Common myeloid progenitor, CD34-positive (primary cell): ENCODE measurements at regions not wholly inside any gene's neighbourhood (a gene's known extent, or its start where the extent isn't known, plus 50 kb on each side); places are given as distances from the start of the nearest gene placed in this dataset.

Experiments
- CTCF ChIA-PET: fragments of 350-600 bp; sonication (Branson Sonifier 250); formaldehyde crosslinking; loops from one replicate; lab custom pipeline; 2021; ENCODE audit warnings: antibody characterized with exemption; lab: Charles Lee
- POLR2A ChIA-PET: fragments of 350-600 bp; sonication (Branson Sonifier 250); formaldehyde crosslinking; loops from one replicate; lab custom pipeline; 2021; ENCODE audit warnings: antibody characterized with exemption; lab: Charles Lee
- DNase-seq, 3 donors: peaks; one replicate each; pipeline versions ENCODE4 v3.0.0 to v3.0.0-alpha.2; 2013
- H3K27ac ChIP-seq, 2 experiments: 1 replicate in 1 of 2; 2 replicates in 1 of 2; pipeline ENCODE4 v1.7.0; 2013; ENCODE audit warnings: inconsistent platforms in 2 of 2, low read length in 2 of 2, mild to moderate bottlenecking in 2 of 2, low read depth in 1 of 2, moderate library complexity in 1 of 2; ENCODE audit not compliant: severe bottlenecking in 2 of 2, insufficient read depth in 1 of 2, poor library complexity in 1 of 2
- H3K27me3 ChIP-seq, 5 experiments: replicated peaks in 2 of 5; 1 replicate in 3 of 5; 2 replicates in 2 of 5; pipeline versions ENCODE4 v1.6.1 to v1.7.0; 2013; ENCODE audit warnings: low read length in 4 of 5, mild to moderate bottlenecking in 2 of 5, moderate library complexity in 2 of 5, inconsistent platforms in 1 of 5; ENCODE audit not compliant: insufficient read depth in 5 of 5, control insufficient read depth in 4 of 5
- H3K36me3 ChIP-seq, 4 experiments: 1 replicate in 2 of 4; 2 replicates in 2 of 4; pipeline versions ENCODE4 v1.6.1 to v1.7.0; 2013; ENCODE audit warnings: low read length in 3 of 4, control low read depth in 1 of 4, mild to moderate bottlenecking in 1 of 4; ENCODE audit not compliant: control insufficient read depth in 4 of 4, insufficient read depth in 4 of 4
- H3K4me1 ChIP-seq, 4 experiments: 1 replicate in 3 of 4; 2 replicates in 1 of 4; pipeline versions ENCODE4 v1.6.1 to v1.7.1; 2013; ENCODE audit warnings: low read length in 3 of 4, mild to moderate bottlenecking in 3 of 4, control low read depth in 1 of 4, inconsistent platforms in 1 of 4, moderate library complexity in 1 of 4; ENCODE audit not compliant: control insufficient read depth in 4 of 4, insufficient read depth in 4 of 4; ENCODE audit errors: control extremely low read depth in 1 of 4
- H3K4me3 ChIP-seq, 7 experiments: 1 replicate in 4 of 7; 2 replicates in 3 of 7; pipeline versions ENCODE4 v1.5.1 to v1.7.0; 2013; ENCODE audit warnings: mild to moderate bottlenecking in 7 of 7, low read length in 6 of 7, moderate library complexity in 6 of 7, inconsistent platforms in 2 of 7, low read depth in 2 of 7, control low read depth in 1 of 7; ENCODE audit not compliant: insufficient read depth in 4 of 7, control insufficient read depth in 1 of 7; ENCODE audit errors: extremely low read depth in 1 of 7
- H3K9me3 ChIP-seq, 5 experiments: 1 replicate in 4 of 5; 2 replicates in 1 of 5; pipeline versions ENCODE4 v1.6.1 to v1.7.1; 2013; ENCODE audit warnings: low read length in 4 of 5, mild to moderate bottlenecking in 2 of 5, inconsistent platforms in 1 of 5, low read depth in 1 of 5, moderate library complexity in 1 of 5; ENCODE audit not compliant: control insufficient read depth in 4 of 5, insufficient read depth in 2 of 5; ENCODE audit errors: control extremely low read depth in 1 of 5
- WGBS: methylation state at CpG from one replicate; pipeline ENCODE4 v1.1.5; 2013; ENCODE audit not compliant: insufficient coverage; 5-methylcytosine and 5-hydroxymethylcytosine counted together

DNA sequence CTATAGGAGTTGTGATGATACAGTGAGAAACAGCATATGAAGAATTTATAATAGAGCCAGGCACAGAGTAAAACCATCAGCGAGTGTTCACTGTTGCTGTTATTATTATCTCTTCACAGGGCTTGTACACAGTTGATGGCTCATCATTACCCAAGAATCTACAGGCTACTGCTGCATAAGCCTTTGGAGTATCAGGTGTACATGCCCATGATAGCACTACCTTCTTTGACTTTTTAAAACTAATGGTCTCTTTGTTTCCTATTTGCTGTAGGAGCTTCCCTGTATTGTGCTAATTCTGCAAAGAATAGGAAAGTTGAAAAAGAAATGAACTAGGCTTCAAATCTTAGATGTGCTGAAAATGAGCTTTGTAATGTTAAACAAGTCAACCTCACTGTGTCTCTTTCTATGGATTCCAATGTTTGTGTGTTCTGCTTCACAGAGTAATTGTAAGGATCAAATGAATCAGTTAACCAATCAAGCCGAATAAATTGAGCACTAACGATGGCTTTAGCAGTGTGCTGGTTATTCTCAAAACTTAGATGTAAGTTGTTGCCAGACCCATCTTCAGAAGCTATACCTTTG, 138.8 kb downstream of the TUSC7 start:
- ChIA-PET POLR2A (no interaction called here), CTCF (no interaction called here)
- Histone ChIP-seq H3K27ac (no peak overlapping the region), H3K4me3 (no peak overlapping the region), H3K4me1 (no peaks in the 10 kb centered on the region), H3K9me3 (peaks cover 0 to 4% (median 0%) of the 10 kb centered on the region in 5 experiments), H3K36me3 (no peaks in the 10 kb centered on the region), H3K27me3 (no peaks in the 10 kb centered on the region)
- 83% methylated on average over 3 of the region's 3 CpGs for WGBS
- DNase-seq, result no peak

DNA sequence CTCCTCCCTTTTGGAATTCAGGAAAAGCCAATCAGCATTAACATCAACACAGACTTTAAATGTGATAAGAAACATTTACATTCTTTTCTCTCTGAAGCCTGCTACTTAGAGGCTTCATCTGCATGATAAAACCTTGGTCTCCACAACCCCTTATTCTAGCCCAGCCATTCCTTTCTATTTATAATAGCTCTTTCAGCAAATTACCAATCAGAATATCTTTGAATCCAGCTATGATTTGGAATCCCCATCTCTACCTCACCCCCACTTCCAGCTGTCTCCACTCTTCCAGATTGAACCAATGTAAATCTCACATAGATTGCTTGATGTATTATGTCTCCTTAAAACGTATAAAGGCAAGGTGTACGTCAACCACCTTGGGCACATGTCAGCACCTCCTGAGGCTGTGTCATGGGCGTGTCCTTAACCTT, 139.7 kb downstream of the TUSC7 start:
- H3K9me3 ChIP-seq, result peaks cover 0 to 4% (median 0%) of the 10 kb centered on the region in 5 experiments
- ChIA-PET CTCF (no interaction called here), POLR2A (no interaction called here)
- WGBS, result 93% methylated on average over 3 of the region's 3 CpGs
- no peaks in the 10 kb centered on the region for H3K36me3 ChIP-seq
- H3K27me3 ChIP-seq, result no peaks in the 10 kb centered on the region
- no peak overlapping the region for H3K27ac ChIP-seq
- H3K4me1 ChIP-seq, result no peaks in the 10 kb centered on the region
- no peak overlapping the region for H3K4me3 ChIP-seq
- DNase-seq, result no peak

DNA sequence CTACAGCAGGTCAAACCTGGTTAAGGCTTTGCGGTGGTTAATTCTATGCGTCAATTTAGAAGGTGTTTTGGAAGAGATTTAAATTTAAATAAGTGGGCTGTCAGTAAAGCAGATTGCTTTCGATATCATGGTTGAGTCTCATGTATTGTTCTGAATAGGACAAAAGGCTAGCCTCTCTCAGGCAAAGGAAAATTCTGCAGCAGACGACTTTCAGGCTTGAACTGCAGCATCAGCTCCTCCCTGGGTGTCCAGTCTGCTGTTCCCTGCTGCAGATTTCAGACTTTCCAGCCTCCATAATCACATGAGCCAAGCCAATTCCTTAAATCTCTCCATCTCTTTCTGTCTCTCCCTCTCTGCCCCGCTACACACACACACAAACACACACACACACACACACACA, 143.2 kb downstream of the TUSC7 start:
- H3K9me3 ChIP-seq, result peaks cover 0 to 4% (median 0%) of the 10 kb centered on the region in 5 experiments
- ChIA-PET CTCF (interaction anchor here (1.2 kb wide), 1 partner anchor 82 kb away, joined by 3 read pairs; no protein-coding TSS in a partner anchor), POLR2A (no interaction called here)
- no peaks in the 10 kb centered on the region for H3K4me1 ChIP-seq
- H3K27me3 ChIP-seq, result no peaks in the 10 kb centered on the region
- no peak overlapping the region for H3K27ac ChIP-seq
- 83% methylated on average over 4 of the region's 5 CpGs for WGBS
- H3K36me3 ChIP-seq, result no peaks in the 10 kb centered on the region
- no peak overlapping the region for H3K4me3 ChIP-seq
- no peak for DNase-seq

GRCh38 chr3:116863270-116863770, 153.7 kb downstream of the TUSC7 start:
- ChIA-PET POLR2A (no interaction called here), CTCF (interaction anchor here (1.0 to 1.9 kb wide), 4 partner anchors 9 to 576 kb away, joined by 3 to 4 read pairs (median 3); no protein-coding TSS in a partner anchor)
- DNase-seq, result no peak
- peaks cover 0 to 7% (median 0%) of the 10 kb centered on the region in 4 experiments for H3K4me1 ChIP-seq
- no peaks in the 10 kb centered on the region for H3K9me3 ChIP-seq
- H3K27ac ChIP-seq, result no peak overlapping the region
- no peaks in the 10 kb centered on the region for H3K36me3 ChIP-seq
- H3K27me3 ChIP-seq, result peaks cover 0 to 7% (median 4%) of the 10 kb centered on the region in 5 experiments
- no peak overlapping the region for H3K4me3 ChIP-seq
- 86% methylated on average over 1 of the region's 3 CpGs for WGBS

DNA sequence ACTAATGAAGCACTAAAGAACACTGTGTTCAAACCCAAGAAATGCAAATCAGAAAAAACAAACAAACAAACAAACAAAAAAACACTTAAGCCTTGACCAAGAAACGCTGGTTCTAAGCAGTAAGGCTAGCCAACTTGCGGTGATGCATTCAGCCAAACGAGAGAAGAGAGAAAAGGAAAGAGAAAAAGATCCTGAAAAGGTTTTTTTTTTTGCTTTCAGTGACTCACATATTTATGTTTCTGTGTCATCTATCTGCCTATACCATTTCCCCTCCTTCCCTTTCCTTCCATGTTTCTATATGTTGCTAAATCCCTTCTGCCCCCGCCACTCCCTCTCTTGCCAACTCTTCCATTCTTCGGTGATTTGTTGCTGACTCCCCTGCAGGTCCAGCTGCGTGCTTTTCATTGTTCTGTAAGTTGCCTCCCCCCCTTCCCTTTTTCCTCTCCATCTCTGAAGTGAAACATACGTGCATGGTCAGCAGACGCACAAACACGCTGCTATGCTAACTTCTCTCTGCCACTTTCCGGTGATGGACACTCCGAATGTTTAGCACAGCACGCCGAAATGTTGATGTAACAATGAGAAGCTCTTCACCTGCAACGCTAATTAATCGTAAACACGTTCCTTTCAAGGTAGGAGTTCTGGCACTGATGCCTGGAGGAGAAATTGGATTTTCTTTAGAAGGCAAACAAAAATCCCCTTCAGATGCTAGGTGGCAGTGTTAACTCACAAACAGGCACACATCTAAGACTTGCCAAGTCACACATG, 154.4 kb downstream of the TUSC7 start:
- DNase-seq, result peak; percentile 48 to 74 (median 69)
- CTCF ChIA-PET, result interaction anchor here (1.0 to 2.2 kb wide), 5 partner anchors 9 to 662 kb away, joined by 3 to 8 read pairs (median 3); no protein-coding TSS in a partner anchor
- 4% methylated on average over 13 of the region's 16 CpGs for WGBS

DNA sequence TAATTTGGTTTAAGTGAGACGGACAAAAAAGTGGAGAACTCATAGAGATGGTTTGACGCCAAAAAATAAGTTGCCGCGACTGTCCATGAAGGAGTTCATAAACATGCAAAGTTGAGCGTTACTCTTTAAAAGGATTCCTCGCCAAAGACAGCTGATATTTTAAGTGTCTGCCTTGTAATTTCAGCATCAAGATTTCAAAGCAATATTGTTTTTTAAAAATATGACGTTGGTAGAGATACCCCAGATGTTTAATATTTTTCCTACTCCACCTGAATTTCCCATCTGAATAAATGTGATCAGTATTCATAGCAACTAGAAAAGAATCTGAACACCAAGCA, 155.0 kb downstream of the TUSC7 start:
- CTCF ChIA-PET, result interaction anchor here (1.2 to 2.2 kb wide), 2 partner anchors 10 to 661 kb away, joined by 3 to 8 read pairs; no protein-coding TSS in a partner anchor
- POLR2A ChIA-PET, result no interaction called here
- Histone ChIP-seq H3K27me3 (peaks cover 0 to 7% (median 4%) of the 10 kb centered on the region in 5 experiments), H3K9me3 (no peaks in the 10 kb centered on the region), H3K4me1 (peaks cover 0 to 7% (median 0%) of the 10 kb centered on the region in 4 experiments), H3K36me3 (no peaks in the 10 kb centered on the region), H3K4me3 (peak overlapping the region in 1 of 7 experiments; percentile 37), H3K27ac (no peak overlapping the region)
- DNase-seq, result no peak
- WGBS, result 23% methylated on average over 5 of the region's 7 CpGs

More for the DNA sequence above, 154.4 kb downstream of the TUSC7 start:
- POLR2A ChIA-PET, result no interaction called here
- Histone ChIP-seq H3K27me3 (peaks cover 0 to 7% (median 4%) of the 10 kb centered on the region in 5 experiments), H3K36me3 (no peaks in the 10 kb centered on the region), H3K4me1 (peaks cover 0 to 7% (median 0%) of the 10 kb centered on the region in 4 experiments), H3K9me3 (no peaks in the 10 kb centered on the region), H3K4me3 (peak overlapping the region in 5 of 7 experiments; percentile 14 to 76 (median 42)), H3K27ac (no peak overlapping the region)

- CTCF ChIA-PET, result no interaction called here
- POLR2A ChIA-PET, result no interaction called here
- H3K9me3 ChIP-seq, result peaks cover 0 to 1% (median 0%) of the 10 kb centered on the region in 5 experiments
- H3K27ac ChIP-seq, result no peak overlapping the region
- H3K27me3 ChIP-seq, result peaks cover 0 to under 1% (median 0%) of the 10 kb centered on the region in 5 experiments
- H3K4me3 ChIP-seq, result no peak overlapping the region
- H3K36me3 ChIP-seq, result no peaks in the 10 kb centered on the region
- 58% methylated on average over 3 of the region's 4 CpGs for WGBS
- DNase-seq, result no peak
- no peaks in the 10 kb centered on the region for H3K4me1 ChIP-seq
Measured at GRCh38 chr3:116870379-116870778, 160.8 kb downstream of the TUSC7 start.
